ENCODE measurements at regions not wholly inside any gene's neighbourhood (a gene's known extent, or its start where the extent isn't known, plus 50 kb on each side); places are given as distances from the start of the nearest gene placed in this dataset.

DNA sequence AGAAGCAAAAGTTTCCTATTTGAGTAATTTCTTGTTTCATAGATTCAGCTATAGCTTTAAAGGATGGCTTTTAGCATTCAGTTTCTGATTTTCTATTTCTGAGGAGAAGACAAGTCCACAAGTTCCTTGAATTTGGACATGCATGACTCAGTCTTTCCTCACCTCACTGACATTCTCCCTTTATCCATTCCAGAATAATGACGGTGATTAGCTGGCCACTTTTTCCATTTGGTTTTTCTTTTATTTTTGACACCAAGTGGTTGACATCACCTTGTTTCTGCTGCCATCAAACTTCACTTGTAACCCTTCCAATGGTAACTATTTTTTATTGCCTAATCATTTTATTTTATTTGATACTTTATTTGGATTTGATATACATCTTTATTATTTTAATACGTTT, 404.4 kb upstream of the KCNMB2 start:
- no peaks in the 10 kb centered on the region for H3K36me3 ChIP-seq (ENCODE audit: control insufficient read depth in 4 of 4, insufficient read depth in 3 of 4, low read depth in 1 of 4, low read length in 3 of 4)
- TF ChIP-seq SP1 (IDR thresholded peaks at IDR 0.05) (no peak), FOXA1 (IDR thresholded peaks at IDR 0.05) (no peak), GABPA (IDR thresholded peaks at IDR 0.05 in 1 of 2, conservative IDR thresholded peaks at IDR 0.05 in 1 of 2) (no peak), EGR1 (IDR thresholded peaks at IDR 0.05; ENCODE audit: low read depth in 2 of 2) (no peak)
- TF ChIP-seq, protein P1, sequence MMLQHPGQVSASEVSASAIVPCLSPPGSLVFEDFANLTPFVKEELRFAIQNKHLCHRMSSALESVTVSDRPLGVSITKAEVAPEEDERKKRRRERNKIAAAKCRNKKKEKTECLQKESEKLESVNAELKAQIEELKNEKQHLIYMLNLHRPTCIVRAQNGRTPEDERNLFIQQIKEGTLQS (IDR thresholded peaks at IDR 0.05): no peak
- no peak overlapping the region for H3K27ac ChIP-seq (ENCODE audit: low read depth in 1 of 2, low read length in 2 of 2)
- no peak for DNase-seq (ENCODE audit: low spot score)
- H3K4me3 ChIP-seq (ENCODE audit: low read depth in 1 of 3, low read length in 3 of 3): no peak overlapping the region
- 62% methylated on average over 2 of the region's 2 CpGs for WGBS
- no peaks in the 10 kb centered on the region for H3K9me3 ChIP-seq (ENCODE audit: control insufficient read depth in 4 of 4, low read length in 3 of 4)
- H3K9ac ChIP-seq (ENCODE audit: low read depth in 1 of 2, low read length in 2 of 2): no peak overlapping the region
- H3K27me3 ChIP-seq (ENCODE audit: control insufficient read depth in 4 of 4, insufficient read depth in 4 of 4, low read length in 3 of 4): no peaks in the 10 kb centered on the region
- H3K4me1 ChIP-seq (ENCODE audit: control insufficient read depth in 4 of 4, insufficient read depth in 4 of 4, low read length in 3 of 4): no peaks in the 10 kb centered on the region

GRCh38 chr3:178137206-178137605, 399.0 kb upstream of the KCNMB2 start:
- no peaks in the 10 kb centered on the region for H3K4me1 ChIP-seq (ENCODE audit: control insufficient read depth in 4 of 4, insufficient read depth in 4 of 4, low read length in 3 of 4)
- no peak for TF ChIP-seq FOXA2 (IDR thresholded peaks at IDR 0.05)
- no peak for TF ChIP-seq SP1 (IDR thresholded peaks at IDR 0.05)
- no peak for TF ChIP-seq FOXA1 (IDR thresholded peaks at IDR 0.05)
- TF ChIP-seq EGR1 (IDR thresholded peaks at IDR 0.05; ENCODE audit: low read depth in 2 of 2): no peak
- TF ChIP-seq ZBTB33 (IDR thresholded peaks at IDR 0.05): no peak
- TF ChIP-seq CTCF (IDR thresholded peaks at IDR 0.05; ENCODE audit: low read depth, low read length, missing input control): no peak
- TF ChIP-seq, protein P2, sequence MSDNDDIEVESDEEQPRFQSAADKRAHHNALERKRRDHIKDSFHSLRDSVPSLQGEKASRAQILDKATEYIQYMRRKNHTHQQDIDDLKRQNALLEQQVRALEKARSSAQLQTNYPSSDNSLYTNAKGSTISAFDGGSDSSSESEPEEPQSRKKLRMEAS (IDR thresholded peaks at IDR 0.05): no peak
- no peak for TF ChIP-seq HNF4G (IDR thresholded peaks at IDR 0.05)
- no peak for TF ChIP-seq GABPA (IDR thresholded peaks at IDR 0.05 in 1 of 2, conservative IDR thresholded peaks at IDR 0.05 in 1 of 2)
- no peak for DNase-seq (ENCODE audit: low spot score)
- H3K9me3 ChIP-seq (ENCODE audit: control insufficient read depth in 4 of 4, low read length in 3 of 4): no peaks in the 10 kb centered on the region
- H3K4me3 ChIP-seq (ENCODE audit: low read depth in 1 of 3, low read length in 3 of 3): no peak overlapping the region
- H3K27me3 ChIP-seq (ENCODE audit: control insufficient read depth in 4 of 4, insufficient read depth in 4 of 4, low read length in 3 of 4): no peaks in the 10 kb centered on the region
- WGBS: 80% methylated on average over 4 of the region's 4 CpGs
- H3K36me3 ChIP-seq (ENCODE audit: control insufficient read depth in 4 of 4, insufficient read depth in 3 of 4, low read depth in 1 of 4, low read length in 3 of 4): no peaks in the 10 kb centered on the region
- H3K27ac ChIP-seq (ENCODE audit: low read depth in 1 of 2, low read length in 2 of 2): no peak overlapping the region
- H3K9ac ChIP-seq (ENCODE audit: low read depth in 1 of 2, low read length in 2 of 2): no peak overlapping the region

DNA sequence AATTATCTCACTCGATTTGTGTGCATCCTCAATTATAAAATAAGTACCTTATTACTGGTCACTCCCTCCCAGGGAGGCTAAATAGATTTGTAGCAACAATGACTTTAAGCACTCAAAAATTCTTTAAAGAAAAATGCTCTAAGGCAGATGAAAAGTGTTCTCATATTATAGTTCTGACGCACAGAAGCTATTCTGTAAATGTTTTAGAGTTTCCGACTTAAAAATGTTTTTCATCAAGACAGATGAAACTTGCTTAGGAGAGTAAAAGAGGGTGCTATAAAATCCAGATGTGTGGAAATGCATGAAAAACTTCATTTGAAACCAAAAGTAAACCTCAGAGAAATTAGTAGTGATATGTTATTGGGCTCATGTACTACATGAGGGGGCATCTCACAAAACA, 398.4 kb upstream of the KCNMB2 start:
- Histone ChIP-seq H3K9me3 (ENCODE audit: control insufficient read depth in 4 of 4, low read length in 3 of 4) (no peaks in the 10 kb centered on the region), H3K27ac (ENCODE audit: low read depth in 1 of 2, low read length in 2 of 2) (no peak overlapping the region), H3K4me1 (ENCODE audit: control insufficient read depth in 4 of 4, insufficient read depth in 4 of 4, low read length in 3 of 4) (no peaks in the 10 kb centered on the region), H3K4me3 (ENCODE audit: low read depth in 1 of 3, low read length in 3 of 3) (no peak overlapping the region), H3K36me3 (ENCODE audit: control insufficient read depth in 4 of 4, insufficient read depth in 3 of 4, low read depth in 1 of 4, low read length in 3 of 4) (no peaks in the 10 kb centered on the region), H3K9ac (ENCODE audit: low read depth in 1 of 2, low read length in 2 of 2) (no peak overlapping the region), H3K27me3 (ENCODE audit: control insufficient read depth in 4 of 4, insufficient read depth in 4 of 4, low read length in 3 of 4) (no peaks in the 10 kb centered on the region)
- TF ChIP-seq HNF4G (IDR thresholded peaks at IDR 0.05) (no peak), NR2F2 (IDR thresholded peaks at IDR 0.05) (no peak), CTCF (IDR thresholded peaks at IDR 0.05; ENCODE audit: low read depth, low read length, missing input control) (no peak), RXRA (IDR thresholded peaks at IDR 0.05) (no peak), HNF4A (conservative IDR thresholded peaks at IDR 0.05) (no peak), RAD21 (IDR thresholded peaks at IDR 0.05) (no peak), YY1 (IDR thresholded peaks at IDR 0.05) (no peak), JUND (IDR thresholded peaks at IDR 0.05) (no peak), GABPA (IDR thresholded peaks at IDR 0.05 in 1 of 2, conservative IDR thresholded peaks at IDR 0.05 in 1 of 2) (no peak), ZBTB33 (IDR thresholded peaks at IDR 0.05) (no peak), FOXA2 (IDR thresholded peaks at IDR 0.05) (no peak), FOXA1 (IDR thresholded peaks at IDR 0.05) (no peak), EGR1 (IDR thresholded peaks at IDR 0.05; ENCODE audit: low read depth in 2 of 2) (no peak), TAF1 (conservative IDR thresholded peaks at IDR 0.05) (no peak), SP1 (IDR thresholded peaks at IDR 0.05) (no peak)
- TF ChIP-seq, protein P1 (IDR thresholded peaks at IDR 0.05): no peak
- TF ChIP-seq, protein P2 (IDR thresholded peaks at IDR 0.05): no peak
- no peak for DNase-seq (ENCODE audit: low spot score)
- 89% methylated on average over 3 of the region's 3 CpGs for WGBS
